C4-2B (cell line): ENCODE measurements at regions not wholly inside any gene's neighbourhood (a gene's known extent, or its start where the extent isn't known, plus 50 kb on each side); places are given as distances from the start of the nearest gene placed in this dataset.

Experiments
- H3K27ac ChIP-seq: fragments of 450-650 bp; 2 replicates; pipeline ENCODE4 v1.5.1; 2017
- CTCF ChIP-seq: fragments of 450-650 bp; conservative IDR thresholded peaks from 2 replicates; pipeline ENCODE4 v1.5.1; 2017; ENCODE audit warnings: mild to moderate bottlenecking
- ZFX ChIP-seq: fragments of 450-650 bp; IDR thresholded peaks from 2 replicates; pipeline ENCODE4 v1.6.1; 2017

DNA sequence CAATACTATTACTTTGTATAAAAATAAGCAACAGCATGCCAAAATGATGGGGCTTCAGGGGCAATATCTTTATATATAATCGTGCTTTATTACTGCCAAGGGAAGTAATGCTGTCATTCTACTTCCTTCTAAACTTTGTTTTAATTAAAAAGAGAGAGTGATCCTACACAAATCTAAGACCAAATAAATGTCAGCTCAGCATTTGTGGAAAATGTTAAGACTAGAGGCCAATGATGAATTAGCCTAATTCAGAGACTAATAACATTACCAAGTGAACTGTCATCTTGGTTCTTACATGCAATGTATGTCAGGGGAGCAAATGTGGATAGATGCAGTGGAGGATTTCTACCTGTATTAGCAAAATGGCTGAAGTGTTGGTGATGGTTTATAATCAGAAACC is 166.4 kb upstream of the PTCHD1 start:
- TF ChIP-seq CTCF, result no peak
- no peak for TF ChIP-seq ZFX
- no peak overlapping the region for H3K27ac ChIP-seq

- H3K27ac ChIP-seq, result no peak overlapping the region
- TF ChIP-seq CTCF (no peak), ZFX (no peak)
Observed at GRCh38 chrX:23185951-23186350, 148.7 kb upstream of the PTCHD1 start.

GRCh38 chrX:23187819-23188218 is 146.8 kb upstream of the PTCHD1 start:
- TF ChIP-seq ZFX, result no peak
- no peak for TF ChIP-seq CTCF
- H3K27ac ChIP-seq, result no peak overlapping the region

DNA sequence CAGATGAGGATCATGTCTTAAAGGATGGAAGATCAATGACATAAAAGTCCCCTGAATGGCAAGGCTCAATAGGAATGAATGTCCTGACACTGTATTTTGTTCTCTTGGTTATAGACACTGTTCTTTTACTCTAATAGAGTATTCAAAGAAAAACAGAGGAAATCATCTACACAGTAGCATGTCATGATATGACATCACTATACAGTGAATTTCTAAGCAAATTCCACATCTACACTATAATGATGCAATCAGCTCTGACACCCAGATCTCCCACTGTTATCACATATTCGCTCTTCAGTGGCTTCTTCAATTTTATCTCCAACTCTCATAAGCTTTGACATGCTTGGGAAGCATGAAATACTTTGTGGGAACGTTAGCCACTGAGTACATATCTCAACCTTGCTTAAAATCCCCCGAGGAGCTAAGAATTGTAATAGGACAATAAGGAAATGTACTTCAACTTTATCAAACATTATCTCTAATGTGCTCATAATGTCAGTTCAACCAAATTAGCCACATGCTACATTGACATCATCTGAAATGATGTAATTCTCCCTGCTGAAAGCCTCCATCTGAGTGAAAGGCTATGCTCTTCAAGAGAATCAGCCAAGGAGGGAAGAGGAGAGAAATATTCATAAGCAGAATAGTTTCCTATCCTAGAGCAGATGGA is 139.6 kb upstream of the PTCHD1 start:
- TF ChIP-seq ZFX, result no peak
- TF ChIP-seq CTCF, result no peak

DNA sequence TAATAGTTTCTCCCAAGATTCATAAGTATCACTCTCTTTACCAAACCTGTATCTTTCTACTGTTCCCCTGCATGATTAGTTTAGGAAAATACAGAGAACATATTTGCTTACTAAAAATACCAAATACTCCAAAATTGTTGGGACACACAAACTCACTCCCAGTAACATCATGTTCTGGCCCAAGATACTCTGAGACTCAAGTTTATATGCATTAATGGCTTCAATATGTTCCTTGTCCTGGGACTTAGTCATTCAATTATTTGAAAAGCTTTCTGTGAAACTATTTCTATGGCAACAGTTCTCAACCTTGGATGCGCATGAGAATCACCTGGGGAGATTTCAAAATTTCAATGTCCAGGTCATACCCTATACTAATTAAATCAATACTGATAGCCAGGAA is 138.9 kb upstream of the PTCHD1 start:
- H3K27ac ChIP-seq, result no peak overlapping the region
- no peak for TF ChIP-seq CTCF
- no peak for TF ChIP-seq ZFX

More for the DNA sequence above, 139.6 kb upstream of the PTCHD1 start:
- H3K27ac ChIP-seq, result no peak overlapping the region

DNA sequence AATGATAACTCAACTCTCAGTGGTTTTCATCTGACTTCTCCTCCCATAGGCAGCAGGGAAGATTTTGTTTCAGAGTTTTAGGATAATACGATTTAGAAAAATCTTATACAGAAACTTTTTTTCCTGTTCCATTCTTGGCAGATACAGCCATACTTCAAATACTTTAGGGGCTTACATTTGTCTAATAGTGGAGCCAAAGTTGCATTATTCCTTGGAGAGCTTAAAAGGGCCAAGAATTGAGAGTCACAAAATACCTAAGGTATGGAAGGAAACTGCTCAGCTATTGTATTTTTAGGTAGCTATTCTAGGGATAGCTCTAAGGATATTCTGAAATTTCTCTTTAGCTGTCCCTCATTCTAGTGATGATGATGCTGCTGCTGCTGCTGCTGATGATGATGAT is 132.9 kb upstream of the PTCHD1 start:
- TF ChIP-seq ZFX (no peak), CTCF (no peak)

GRCh38 chrX:23202326-23202725 is 132.3 kb upstream of the PTCHD1 start:
- no peak overlapping the region for H3K27ac ChIP-seq
- TF ChIP-seq ZFX (no peak), CTCF (no peak)

More for the DNA sequence above, 132.9 kb upstream of the PTCHD1 start:
- no peak overlapping the region for H3K27ac ChIP-seq
